PC-3 (cell line): ENCODE measurements at regions not wholly inside any gene's neighbourhood (a gene's known extent, or its start where the extent isn't known, plus 50 kb on each side); places are given as distances from the start of the nearest gene placed in this dataset.

ENCODE experiments used
- ATAC-seq: fragments of 200-7000 bp; cut with Tn5 transposase; 2 replicates; pipeline ENCODE4 v1.9.1; 2020; ENCODE audit warnings: mild to moderate bottlenecking, moderate library complexity
- BruUV-seq: library from RNA; stranded (reverse); fragments of 400-500 nt; replicated peaks from 2 replicates; lab custom pipeline; 2021; lab: Mats Ljungman, UMichigan
- CTCF ChIA-PET: fragments of 300-600 bp; sonication (Branson Sonifier 250); formaldehyde crosslinking; loops from one replicate; lab custom pipeline; 2022; ENCODE audit warnings: antibody characterized with exemption; lab: Charles Lee
- POLR2A ChIA-PET: fragments of 300-600 bp; sonication (Branson Sonifier 250); formaldehyde crosslinking; loops from one replicate; lab custom pipeline; 2022; ENCODE audit warnings: antibody characterized with exemption; ENCODE audit not compliant: unreplicated experiment; lab: Charles Lee
- DNase-seq: peaks from one replicate; pipeline ENCODE4 v3.0.0-alpha.2; 2015
- H2AFZ ChIP-seq: fragments of 300-600 bp; sonication (generic); 2 replicates; pipeline ENCODE4 v1.6.0; 2016; ENCODE audit warnings: antibody characterized with exemption, low read length
- H3F3A ChIP-seq: fragments of 300-600 bp; sonication (generic); one replicate; pipeline ENCODE4 v1.6.0; 2017; ENCODE audit warnings: antibody characterized with exemption, low read length, control low read depth, mild to moderate bottlenecking; ENCODE audit not compliant: unreplicated experiment
- H3K27ac ChIP-seq: fragments of 300-600 bp; sonication (generic); 2 replicates; pipeline ENCODE4 v1.5.1; 2016; ENCODE audit warnings: mild to moderate bottlenecking, low read length
- H3K27me3 ChIP-seq: fragments of 300-600 bp; sonication (generic); 2 replicates; pipeline ENCODE4 v1.6.1; 2016; ENCODE audit warnings: low read length, mixed read lengths
- H3K36me3 ChIP-seq: fragments of 300-600 bp; sonication (generic); 2 replicates; pipeline ENCODE4 v1.6.1; 2016; ENCODE audit warnings: low read depth, mixed run types, low read length, mixed read lengths
- H3K4me1 ChIP-seq: fragments of 300-600 bp; sonication (generic); 2 replicates; pipeline ENCODE4 v1.5.1; 2016; ENCODE audit warnings: low read length; ENCODE audit not compliant: insufficient read depth
- H3K4me2 ChIP-seq: fragments of 300-600 bp; sonication (generic); 2 replicates; pipeline ENCODE4 v1.6.0; 2016; ENCODE audit warnings: low read length
- H3K4me3 ChIP-seq: fragments of 300-600 bp; sonication (generic); 2 replicates; pipeline ENCODE4 v1.5.1; 2016; ENCODE audit warnings: mild to moderate bottlenecking, low read length, mixed read lengths
- H3K79me2 ChIP-seq: fragments of 300-600 bp; sonication (generic); 2 replicates; pipeline ENCODE4 v1.6.1; 2017; ENCODE audit warnings: low read length, mixed read lengths
- H3K9ac ChIP-seq: fragments of 300-600 bp; sonication (generic); 2 replicates; pipeline ENCODE4 v1.6.0; 2016; ENCODE audit warnings: mild to moderate bottlenecking, low read length
- H3K9me2 ChIP-seq: fragments of 300-600 bp; sonication (generic); replicated peaks from 2 replicates; pipeline ENCODE4 v1.6.1; 2016; ENCODE audit warnings: mixed run types, low read length, mixed read lengths
- H3K9me3 ChIP-seq: fragments of 300-600 bp; sonication (generic); 2 replicates; pipeline ENCODE4 v1.6.1; 2016; ENCODE audit warnings: low read length, mixed read lengths
- H4K20me1 ChIP-seq: fragments of 300-600 bp; sonication (generic); 2 replicates; pipeline ENCODE4 v1.6.1; 2016; ENCODE audit warnings: low read length, mixed read lengths
- CTCF ChIP-seq: fragments of 300-600 bp; sonication (generic); conservative IDR thresholded peaks from 2 replicates; pipeline ENCODE4 v1.5.1; 2017; ENCODE audit warnings: antibody characterized with exemption, low read depth, mild to moderate bottlenecking, low read length
- EZH2 ChIP-seq: fragments of 300-600 bp; sonication (generic); IDR thresholded peaks from one replicate; pipeline ENCODE4 v1.6.1; 2017; ENCODE audit warnings: antibody characterized with exemption, mild to moderate bottlenecking, low read length; ENCODE audit not compliant: unreplicated experiment
- EZH2phosphoT487 ChIP-seq: fragments of 300-600 bp; sonication (generic); IDR thresholded peaks from 2 replicates; pipeline ENCODE4 v1.6.1; 2018; ENCODE audit warnings: mild to moderate bottlenecking, antibody characterized with exemption, low read length, borderline replicate concordance
- intact Hi-C: fragments of 100-400 bp; cut with micrococcal nuclease; formaldehyde crosslinking; loops from 2 replicates; pipeline ENCODE4 v1.9.0; 2023

GRCh38 chr6:1003394-1004160, 308.3 kb upstream of the FOXQ1 start:
- Histone ChIP-seq H2AFZ (no peak overlapping the region), H3K9me3 (no peaks in the 10 kb centered on the region), H3F3A (no peaks in the 10 kb centered on the region), H3K79me2 (no peaks in the 10 kb centered on the region), H3K4me3 (no peak overlapping the region), H4K20me1 (no peaks in the 10 kb centered on the region), H3K9ac (no peak overlapping the region), H3K4me2 (no peak overlapping the region), H3K27ac (no peak overlapping the region), H3K9me2 (no peaks in the 10 kb centered on the region), H3K27me3 (peaks cover 78% of the 10 kb centered on the region), H3K4me1 (no peaks in the 10 kb centered on the region), H3K36me3 (no peaks in the 10 kb centered on the region)
- BruUV-seq = no TSS peak
- CTCF ChIA-PET = no interaction called here
- ATAC-seq (no peak), DNase-seq (no peak)
- TF ChIP-seq EZH2phosphoT487 (no peak), EZH2 (no peak), CTCF (no peak)
- POLR2A ChIA-PET = no interaction called here
- intact Hi-C loops = no loop called here

- H3K4me2 ChIP-seq = no peak overlapping the region
- no peaks in the 10 kb centered on the region for H3K79me2 ChIP-seq
- no peak overlapping the region for H3K4me3 ChIP-seq
- no peaks in the 10 kb centered on the region for H3K4me1 ChIP-seq
- H3F3A ChIP-seq = no peaks in the 10 kb centered on the region
- H3K9me2 ChIP-seq = no peaks in the 10 kb centered on the region
- H3K27me3 ChIP-seq = peaks cover 78% of the 10 kb centered on the region
- no peak overlapping the region for H3K9ac ChIP-seq
- ATAC-seq (no peak), DNase-seq (no peak)
- POLR2A ChIA-PET = no interaction called here
- H2AFZ ChIP-seq = no peak overlapping the region
- H3K9me3 ChIP-seq = no peaks in the 10 kb centered on the region
- no peak overlapping the region for H3K27ac ChIP-seq
- no peaks in the 10 kb centered on the region for H4K20me1 ChIP-seq
- H3K36me3 ChIP-seq = no peaks in the 10 kb centered on the region
- TF ChIP-seq EZH2 = no peak
- no peak for TF ChIP-seq CTCF
- no peak for TF ChIP-seq EZH2phosphoT487
- no TSS peak for BruUV-seq
- CTCF ChIA-PET = no interaction called here
- intact Hi-C loops = no loop called here
Measured at GRCh38 chr6:1002989-1003388, 308.9 kb upstream of the FOXQ1 start.

DNA sequence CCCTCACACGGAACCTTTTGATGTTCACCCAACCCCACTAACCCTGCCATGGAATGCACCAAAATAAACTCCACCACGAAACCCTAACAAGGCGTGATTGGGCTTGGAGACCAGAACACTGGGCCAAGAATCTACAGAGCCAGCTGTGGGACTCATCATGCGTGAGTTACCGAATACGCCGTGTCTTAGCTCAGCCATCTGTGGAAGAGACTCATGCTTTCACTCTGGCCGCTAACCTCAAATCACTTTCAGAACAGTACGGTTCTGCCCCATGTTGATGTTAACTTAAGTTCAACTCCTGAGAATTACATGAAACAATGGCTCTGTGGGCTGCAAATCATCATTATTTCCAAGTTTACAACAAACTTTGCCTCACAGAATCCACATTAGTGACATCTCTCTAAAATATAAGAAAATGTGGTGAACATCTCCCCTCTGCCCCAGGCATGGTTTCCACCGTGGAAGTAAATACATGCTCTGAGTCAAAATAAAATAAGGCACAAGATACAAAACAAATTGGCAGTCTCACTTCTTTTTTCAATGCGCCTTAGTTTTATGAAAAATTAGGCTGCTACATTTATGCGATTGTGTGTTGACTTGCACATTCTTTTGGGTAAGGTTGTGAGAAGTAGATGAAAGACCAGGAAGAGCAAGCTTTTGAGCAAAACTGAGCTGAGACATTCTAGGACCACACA, 308.9 kb upstream of the EXOC2 start:
- peaks cover 80% of the 10 kb centered on the region for H3K27me3 ChIP-seq
- no peak for DNase-seq
- H3K4me1 ChIP-seq = no peaks in the 10 kb centered on the region
- H3K4me2 ChIP-seq = no peak overlapping the region
- no peaks in the 10 kb centered on the region for H4K20me1 ChIP-seq
- no peaks in the 10 kb centered on the region for H3K79me2 ChIP-seq
- no peaks in the 10 kb centered on the region for H3K9me2 ChIP-seq
- H3F3A ChIP-seq = no peaks in the 10 kb centered on the region
- no peak overlapping the region for H3K27ac ChIP-seq
- ChIA-PET CTCF (no interaction called here), POLR2A (no interaction called here)
- H2AFZ ChIP-seq = no peak overlapping the region
- no peaks in the 10 kb centered on the region for H3K36me3 ChIP-seq
- H3K9ac ChIP-seq = no peak overlapping the region
- H3K9me3 ChIP-seq = no peaks in the 10 kb centered on the region
- H3K4me3 ChIP-seq = no peak overlapping the region
- intact Hi-C loops = no loop called here
- BruUV-seq = no TSS peak
- no peak for ATAC-seq
- TF ChIP-seq EZH2 (no peak), CTCF (no peak), EZH2phosphoT487 (no peak)
